ENCODE measurements at regions not wholly inside any gene's neighbourhood (a gene's known extent, or its start where the extent isn't known, plus 50 kb on each side); places are given as distances from the start of the nearest gene placed in this dataset.

GRCh38 chr12:124165695-124166094 lies 129.2 kb upstream of the RFLNA start:
- TF ChIP-seq CTCF (conservative IDR thresholded peaks at IDR 0.05; ENCODE audit: low read depth), result no peak
- ChIA-PET POLR2A (ENCODE audit: low non-redundant PET) (no interaction called here), CTCF (no interaction called here)
- DNase-seq (ENCODE audit: low spot score), result no peak
- no peak overlapping the region for H3K27ac ChIP-seq

GRCh38 chr12:124167141-124167540 lies 127.8 kb upstream of the RFLNA start:
- ChIA-PET POLR2A (ENCODE audit: low non-redundant PET) (no interaction called here), CTCF (interaction anchor here (0.6 kb wide), 1 partner anchor 18 kb away, joined by 3 read pairs; no protein-coding TSS in a partner anchor)
- H3K27ac ChIP-seq, result no peak overlapping the region
- no peak for TF ChIP-seq CTCF (conservative IDR thresholded peaks at IDR 0.05; ENCODE audit: low read depth)
- no peak for DNase-seq (ENCODE audit: low spot score)

- DNase-seq (ENCODE audit: low spot score), result no peak
- no peak for TF ChIP-seq CTCF (conservative IDR thresholded peaks at IDR 0.05; ENCODE audit: low read depth)
- ChIA-PET CTCF (no interaction called here), POLR2A (ENCODE audit: low non-redundant PET) (no interaction called here)
- H3K27ac ChIP-seq, result no peak overlapping the region
Observed at GRCh38 chr12:124168016-124168786, 126.7 kb upstream of the RFLNA start.

- DNase-seq (ENCODE audit: low spot score), result no peak
- TF ChIP-seq CTCF (conservative IDR thresholded peaks at IDR 0.05; ENCODE audit: low read depth), result no peak
- no peak overlapping the region for H3K27ac ChIP-seq
- ChIA-PET POLR2A (ENCODE audit: low non-redundant PET) (no interaction called here), CTCF (interaction anchor here (0.7 kb wide), 1 partner anchor 602 kb away, joined by 3 read pairs; no protein-coding TSS in a partner anchor)
Observed at GRCh38 chr12:124169577-124170284, 125.2 kb upstream of the RFLNA start.

GRCh38 chr12:124170760-124171159 lies 124.1 kb upstream of the RFLNA start:
- DNase-seq (ENCODE audit: low spot score), result no peak
- POLR2A ChIA-PET (ENCODE audit: low non-redundant PET), result no interaction called here
- H3K27ac ChIP-seq, result no peak overlapping the region
- CTCF ChIA-PET, result interaction anchor here (0.6 to 0.7 kb wide), 4 partner anchors 37 to 1573 kb away, joined by 3 read pairs; no protein-coding TSS in a partner anchor
- no peak for TF ChIP-seq CTCF (conservative IDR thresholded peaks at IDR 0.05; ENCODE audit: low read depth)

GRCh38 chr12:124171231-124171979 lies 123.5 kb upstream of the RFLNA start:
- no peak overlapping the region for H3K27ac ChIP-seq
- no peak for DNase-seq (ENCODE audit: low spot score)
- CTCF ChIA-PET, result interaction anchor here (0.7 kb wide), 1 partner anchor 1574 kb away, joined by 3 read pairs; no protein-coding TSS in a partner anchor
- TF ChIP-seq CTCF (conservative IDR thresholded peaks at IDR 0.05; ENCODE audit: low read depth), result no peak
- POLR2A ChIA-PET (ENCODE audit: low non-redundant PET), result no interaction called here
